Left lung (tissue), 4 donors: ENCODE measurements at regions not wholly inside any gene's neighbourhood (a gene's known extent, or its start where the extent isn't known, plus 50 kb on each side); places are given as distances from the start of the nearest gene placed in this dataset.

Source experiments
- ATAC-seq: fragments of 200-7000 bp; cut with Tn5 transposase; one replicate; pipeline ENCODE4 v1.9.1; 2020; ENCODE audit warnings: moderate library complexity
- DNase-seq, 4 donors: peaks; one replicate each; pipeline ENCODE4 v3.0.0-alpha.2; 2013 to 2020
- H3K27ac ChIP-seq, 2 donors: fragments of 200-600 bp; sonication (generic) in 1 of 2; one replicate each; pipeline versions ENCODE4 v1.5.0 to v1.8.0; 2020 to 2021
- H3K27me3 ChIP-seq, 2 donors: fragments of 200-600 bp; sonication (generic) in 1 of 2; one replicate each; pipeline versions ENCODE4 v1.5.0 to v1.8.0; 2020 to 2021
- H3K36me3 ChIP-seq, 2 donors: fragments of 200-600 bp; sonication (generic) in 1 of 2; one replicate each; pipeline versions ENCODE4 v1.5.0 to v1.8.0; 2020 to 2021
- H3K4me1 ChIP-seq, 2 donors: fragments of 200-600 bp; one replicate each; pipeline ENCODE4 v1.8.0; 2021
- H3K4me3 ChIP-seq, 2 donors: fragments of 200-600 bp; sonication (generic) in 1 of 2; one replicate each; pipeline versions ENCODE4 v1.5.0 to v1.8.0; 2020 to 2021; ENCODE audit warnings: mild to moderate bottlenecking in 1 of 2
- H3K9me3 ChIP-seq, 2 donors: fragments of 200-600 bp; sonication (generic) in 1 of 2; one replicate each; pipeline versions ENCODE4 v1.5.0 to v1.8.0; 2020 to 2021
- intact Hi-C, 2 donors: fragments of 100-400 bp; cut with DNase I; formaldehyde crosslinking; loops; one replicate each; pipeline versions ENCODE4 v1.11.2 to v1.14.2; 2022
- TF ChIP-seq, protein P1 (sequence below), 2 donors: fragments of 200-600 bp; sonication (generic) in 1 of 2; IDR thresholded peaks; one replicate each; pipeline versions ENCODE4 v1.5.0 to v1.8.0; 2021; ENCODE audit warnings: antibody characterized with exemption in 2 of 2
- donor health status: DM: no; HTN: yes; CAD: no.
- donor health status: DM: no; HTN: no; CAD: no.

GRCh38 chr4:19727141-19727540 lies 524.6 kb upstream of the SLIT2 start:
- intact Hi-C loops, result no loop called here
- no peaks in the 10 kb centered on the region for H3K4me1 ChIP-seq
- no peaks in the 10 kb centered on the region for H3K36me3 ChIP-seq
- TF ChIP-seq, protein P1, sequence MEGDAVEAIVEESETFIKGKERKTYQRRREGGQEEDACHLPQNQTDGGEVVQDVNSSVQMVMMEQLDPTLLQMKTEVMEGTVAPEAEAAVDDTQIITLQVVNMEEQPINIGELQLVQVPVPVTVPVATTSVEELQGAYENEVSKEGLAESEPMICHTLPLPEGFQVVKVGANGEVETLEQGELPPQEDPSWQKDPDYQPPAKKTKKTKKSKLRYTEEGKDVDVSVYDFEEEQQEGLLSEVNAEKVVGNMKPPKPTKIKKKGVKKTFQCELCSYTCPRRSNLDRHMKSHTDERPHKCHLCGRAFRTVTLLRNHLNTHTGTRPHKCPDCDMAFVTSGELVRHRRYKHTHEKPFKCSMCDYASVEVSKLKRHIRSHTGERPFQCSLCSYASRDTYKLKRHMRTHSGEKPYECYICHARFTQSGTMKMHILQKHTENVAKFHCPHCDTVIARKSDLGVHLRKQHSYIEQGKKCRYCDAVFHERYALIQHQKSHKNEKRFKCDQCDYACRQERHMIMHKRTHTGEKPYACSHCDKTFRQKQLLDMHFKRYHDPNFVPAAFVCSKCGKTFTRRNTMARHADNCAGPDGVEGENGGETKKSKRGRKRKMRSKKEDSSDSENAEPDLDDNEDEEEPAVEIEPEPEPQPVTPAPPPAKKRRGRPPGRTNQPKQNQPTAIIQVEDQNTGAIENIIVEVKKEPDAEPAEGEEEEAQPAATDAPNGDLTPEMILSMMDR (IDR thresholded peaks at IDR 0.05), result no peak
- H3K27ac ChIP-seq, result no peak overlapping the region
- H3K27me3 ChIP-seq, result no peaks in the 10 kb centered on the region
- no peak for ATAC-seq
- DNase-seq, result no peak
- no peaks in the 10 kb centered on the region for H3K9me3 ChIP-seq
- no peak overlapping the region for H3K4me3 ChIP-seq

GRCh38 chr4:19725130-19725529 lies 526.6 kb upstream of the SLIT2 start:
- Histone ChIP-seq H3K4me1 (no peaks in the 10 kb centered on the region), H3K27ac (no peak overlapping the region), H3K9me3 (no peaks in the 10 kb centered on the region), H3K36me3 (no peaks in the 10 kb centered on the region), H3K4me3 (no peak overlapping the region), H3K27me3 (no peaks in the 10 kb centered on the region)
- DNase-seq (no peak), ATAC-seq (no peak)
- TF ChIP-seq, protein P1 (IDR thresholded peaks at IDR 0.05), result no peak
- intact Hi-C loops, result no loop called here

GRCh38 chr4:19722404-19722803 lies 529.3 kb upstream of the SLIT2 start:
- H3K27me3 ChIP-seq, result no peaks in the 10 kb centered on the region
- no peak overlapping the region for H3K27ac ChIP-seq
- H3K4me3 ChIP-seq, result no peak overlapping the region
- peaks cover 0 to 3% of the 10 kb centered on the region in 2 donors for H3K9me3 ChIP-seq
- H3K4me1 ChIP-seq, result no peaks in the 10 kb centered on the region
- DNase-seq, result no peak
- TF ChIP-seq, protein P1 (IDR thresholded peaks at IDR 0.05), result no peak
- H3K36me3 ChIP-seq, result no peaks in the 10 kb centered on the region
- intact Hi-C loops, result no loop called here
- ATAC-seq, result no peak

GRCh38 chr4:19721587-19721986 lies 530.1 kb upstream of the SLIT2 start:
- DNase-seq, result no peak
- no peaks in the 10 kb centered on the region for H3K36me3 ChIP-seq
- intact Hi-C loops, result no loop called here

GRCh38 chr4:19720610-19721009 lies 531.1 kb upstream of the SLIT2 start:
- no peak overlapping the region for H3K27ac ChIP-seq
- no peak overlapping the region for H3K4me3 ChIP-seq
- H3K36me3 ChIP-seq, result no peaks in the 10 kb centered on the region
- peaks cover 0 to 3% of the 10 kb centered on the region in 2 donors for H3K9me3 ChIP-seq
- intact Hi-C loops, result no loop called here
- H3K4me1 ChIP-seq, result no peaks in the 10 kb centered on the region
- TF ChIP-seq, protein P1 (IDR thresholded peaks at IDR 0.05), result no peak
- H3K27me3 ChIP-seq, result no peaks in the 10 kb centered on the region
- no peak for ATAC-seq
- DNase-seq, result no peak

More at GRCh38 chr4:19721587-19721986, 530.1 kb upstream of the SLIT2 start:
- Histone ChIP-seq H3K9me3 (peaks cover 0 to 3% of the 10 kb centered on the region in 2 donors), H3K4me1 (no peaks in the 10 kb centered on the region), H3K27ac (no peak overlapping the region), H3K27me3 (no peaks in the 10 kb centered on the region), H3K4me3 (no peak overlapping the region)
- ATAC-seq, result no peak
- TF ChIP-seq, protein P1 (IDR thresholded peaks at IDR 0.05), result no peak
